HG02623 (cell line): ENCODE measurements at regions not wholly inside any gene's neighbourhood (a gene's known extent, or its start where the extent isn't known, plus 50 kb on each side); places are given as distances from the start of the nearest gene placed in this dataset.
"Not testable (repeated sequence)": the region's sequence is repeated elsewhere in the genome, so short reads cannot be mapped to it uniquely, and the experiment has no call there.

Experiments used
- ATAC-seq: cut with Tn5 transposase; IDR thresholded peaks from one replicate; pipeline ENCODE4 v1.9.1; 2021; ENCODE audit warnings: moderate library complexity; ENCODE audit not compliant: unreplicated experiment

DNA sequence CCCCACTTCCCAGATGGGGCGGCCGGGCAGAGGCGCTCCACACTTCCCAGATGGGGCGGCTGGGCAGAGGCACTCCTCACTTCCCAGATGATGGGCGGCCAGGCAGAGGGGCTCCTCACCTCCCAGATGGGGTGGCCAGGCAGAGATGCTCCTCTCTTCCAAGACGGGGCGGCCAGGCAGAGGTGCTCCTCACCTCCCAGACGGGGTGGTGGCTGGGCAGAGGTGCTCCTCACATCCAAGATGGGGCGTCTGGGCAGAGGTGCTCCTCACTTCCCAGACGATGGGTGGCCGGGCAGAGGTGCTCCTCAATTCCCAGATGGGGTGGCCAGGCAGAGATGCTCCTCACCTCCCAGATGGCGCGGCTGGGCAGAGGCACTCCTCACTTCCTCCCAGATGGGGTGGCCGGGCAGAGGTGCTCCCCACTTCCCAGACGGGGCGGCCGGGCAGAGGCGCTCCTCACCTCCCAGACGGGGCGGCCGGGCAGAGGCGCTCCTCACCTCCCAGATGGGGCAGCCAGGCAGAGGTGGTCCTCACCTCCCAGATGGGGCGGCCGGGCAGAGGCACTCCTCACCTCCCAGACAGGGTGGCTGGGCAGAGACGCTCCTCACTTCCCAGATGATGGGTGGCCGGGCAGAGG, 275.2 kb downstream of the LIPI start:
- not testable (repeated sequence) for ATAC-seq

DNA sequence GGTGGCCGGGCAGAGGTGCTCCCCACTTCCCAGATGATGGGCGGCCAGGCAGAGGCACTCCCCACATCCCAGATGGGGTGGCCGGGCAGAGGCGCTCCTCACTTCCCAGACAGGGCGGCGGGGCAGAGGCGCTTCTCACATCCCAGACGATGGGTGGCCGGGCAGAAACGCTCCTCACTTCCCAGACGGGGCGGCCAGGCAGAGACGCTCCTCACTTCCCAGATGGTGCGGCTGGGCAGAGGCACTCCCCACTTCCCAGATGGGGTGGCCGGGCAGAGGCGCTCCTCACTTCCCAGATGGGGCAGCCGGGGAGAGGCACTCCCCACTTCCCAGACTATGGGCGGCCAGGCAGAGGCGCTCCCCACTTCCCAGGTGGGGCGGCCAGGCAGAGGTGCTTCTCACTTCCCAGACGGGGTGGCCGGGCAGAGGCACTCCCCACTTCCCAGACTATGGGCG, 275.8 kb downstream of the LIPI start:
- not testable (repeated sequence) for ATAC-seq

DNA sequence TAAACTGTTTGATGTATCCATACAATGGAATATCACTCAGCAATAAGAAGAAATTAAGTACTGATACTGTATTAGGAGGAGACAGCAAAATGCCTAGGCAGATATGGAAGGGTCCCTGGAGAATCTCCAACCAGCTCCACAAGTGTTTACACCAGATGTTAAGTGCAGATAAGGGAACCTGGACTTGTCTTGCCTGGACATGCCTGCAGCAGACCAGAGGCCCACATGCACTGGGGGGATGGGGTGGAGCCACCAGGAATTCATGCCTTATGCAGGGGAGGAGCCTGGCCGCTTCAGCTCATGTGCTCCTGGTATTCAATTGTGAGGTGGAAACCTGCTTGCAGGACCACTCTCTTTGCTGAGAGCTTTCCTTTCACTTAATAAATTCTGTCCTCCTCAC, 287.6 kb downstream of the LIPI start:
- ATAC-seq: not testable (repeated sequence)

DNA sequence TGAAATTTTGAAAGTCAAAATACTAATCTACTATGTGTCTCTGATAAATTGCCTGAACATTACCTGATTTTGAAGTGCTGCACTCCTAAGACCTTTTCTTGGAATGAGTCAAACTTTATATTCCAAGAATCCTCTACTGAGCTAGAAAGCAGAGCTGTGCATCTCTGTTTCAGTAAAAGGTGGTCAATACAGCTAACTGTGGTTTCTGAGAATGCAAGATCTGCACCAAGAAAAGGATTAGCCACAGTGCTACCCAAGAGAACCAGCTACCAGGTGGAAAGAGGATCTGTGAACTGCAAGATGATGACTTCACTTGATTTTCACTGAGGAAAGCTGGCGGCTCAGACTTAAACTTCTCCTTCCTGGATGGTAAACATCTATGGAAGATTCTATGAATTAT, 289.3 kb downstream of the LIPI start:
- ATAC-seq: not testable (repeated sequence)

DNA sequence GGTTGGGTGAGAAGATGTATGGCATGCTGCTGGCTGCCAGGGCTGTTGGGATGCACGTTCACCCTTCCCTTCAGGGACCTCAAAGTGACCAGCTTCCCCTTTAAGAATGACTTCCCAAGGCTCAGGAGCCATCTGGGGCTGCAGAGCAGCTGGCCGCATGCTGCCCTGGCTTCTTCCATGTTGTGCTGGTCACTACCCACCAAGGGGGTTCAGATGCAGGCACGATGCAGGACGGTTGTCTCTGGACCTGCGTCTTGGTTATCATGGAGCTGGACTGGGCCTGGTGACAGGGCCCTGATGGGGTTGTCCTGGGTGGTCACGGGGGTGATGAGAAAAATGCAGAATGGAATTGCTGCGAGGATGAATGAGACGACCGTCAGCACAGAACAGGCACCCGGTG, 297.8 kb downstream of the POTED start:
- ATAC-seq: not testable (repeated sequence)

DNA sequence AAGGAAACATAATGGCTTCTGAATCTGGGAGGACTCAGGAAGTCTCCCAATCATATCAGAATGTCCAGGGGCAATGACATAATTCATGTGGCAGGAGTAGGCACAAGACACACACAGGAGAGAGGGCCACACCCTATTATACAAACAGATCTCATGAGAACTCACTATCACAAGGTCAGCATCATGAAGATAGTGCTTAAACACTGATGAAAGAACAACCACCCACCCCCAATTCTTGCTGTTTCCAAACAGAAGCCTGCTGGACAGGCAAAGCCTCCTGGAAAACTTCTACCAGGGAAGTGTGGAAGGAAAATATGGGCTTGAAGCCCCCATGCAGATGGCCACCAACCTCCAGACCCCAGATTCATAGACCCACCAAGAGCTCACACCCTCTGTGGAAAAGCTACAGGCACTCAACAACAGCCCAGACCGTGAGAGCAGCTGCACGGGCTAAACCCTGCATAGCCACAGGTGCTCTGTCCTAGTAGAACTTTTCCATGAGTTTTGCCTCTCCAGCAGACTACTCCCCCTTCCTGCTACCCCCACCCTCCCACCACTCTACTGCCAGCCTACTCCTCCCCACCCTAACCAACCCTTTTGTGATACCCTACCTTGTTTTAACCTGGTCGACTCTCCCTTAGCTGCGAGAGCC, 287.1 kb downstream of the POTED start:
- not testable (repeated sequence) for ATAC-seq

DNA sequence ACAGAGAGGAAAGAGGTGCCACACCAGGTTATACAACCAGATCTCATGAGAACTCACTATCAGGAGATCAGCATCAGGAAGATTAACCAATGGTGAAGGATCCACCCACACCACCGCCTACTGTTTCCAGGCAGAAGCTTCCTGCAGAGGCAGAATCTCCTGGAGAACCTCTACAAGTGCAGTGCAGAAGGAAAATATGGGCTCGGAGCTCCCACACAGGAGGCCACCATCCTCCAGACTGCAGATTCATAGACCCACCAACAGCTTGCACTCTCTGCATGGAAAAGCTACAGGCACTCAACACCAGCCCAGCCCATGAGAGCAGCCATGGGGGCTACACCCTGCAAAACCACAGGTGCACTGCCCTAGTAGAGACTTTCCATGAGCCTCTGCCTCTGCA, 284.0 kb downstream of the POTED start:
- not testable (repeated sequence) for ATAC-seq

DNA sequence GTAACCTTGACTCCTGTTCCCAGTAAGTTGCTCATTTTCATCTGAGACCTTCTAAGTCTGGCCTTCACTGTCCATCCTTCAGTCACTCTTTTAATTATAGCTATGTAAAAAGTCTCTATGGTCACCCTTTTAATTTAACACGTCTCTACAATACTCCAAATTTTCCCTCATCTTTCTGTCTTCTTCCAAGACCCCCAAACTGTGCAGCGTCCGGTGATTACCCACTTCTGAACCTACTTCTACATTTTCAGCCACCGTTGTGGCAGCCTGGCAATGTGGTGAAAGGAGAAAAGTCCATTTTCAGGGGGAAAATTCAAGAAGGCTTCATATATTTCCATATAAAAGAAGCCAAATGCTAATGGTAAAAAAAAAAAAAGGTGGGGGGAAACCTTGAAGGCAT, 283.4 kb downstream of the POTED start:
- not testable (repeated sequence) for ATAC-seq

DNA sequence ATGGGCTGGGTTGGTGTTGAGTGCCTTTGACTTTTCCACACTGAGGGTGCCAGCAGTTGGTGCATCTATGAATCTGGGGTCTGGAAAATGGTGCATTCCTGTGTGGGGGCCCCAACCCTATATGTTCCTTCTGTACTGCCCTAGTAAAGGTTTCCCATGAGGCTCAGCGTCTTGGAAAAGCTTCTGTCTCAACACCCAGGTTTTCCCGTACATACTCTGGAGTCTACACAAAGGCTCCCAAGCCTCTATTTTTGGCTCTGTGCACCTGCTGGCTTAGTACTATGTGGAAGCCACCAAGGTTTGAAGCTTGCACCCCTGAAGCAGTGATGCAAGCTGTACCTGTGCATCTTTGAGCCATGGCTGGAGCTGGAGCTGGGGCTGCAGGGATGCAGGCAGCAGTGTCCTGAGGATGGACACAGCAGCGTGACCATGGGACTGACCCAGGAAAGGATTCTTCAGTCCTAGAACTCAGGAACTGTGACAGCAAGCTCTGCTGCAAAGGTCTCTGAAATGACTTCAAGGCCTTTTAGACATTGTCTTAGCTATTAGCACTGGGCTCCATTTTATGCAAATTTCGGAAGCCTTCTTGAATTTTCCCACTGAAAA, 282.7 kb downstream of the POTED start:
- ATAC-seq: not testable (repeated sequence)

DNA sequence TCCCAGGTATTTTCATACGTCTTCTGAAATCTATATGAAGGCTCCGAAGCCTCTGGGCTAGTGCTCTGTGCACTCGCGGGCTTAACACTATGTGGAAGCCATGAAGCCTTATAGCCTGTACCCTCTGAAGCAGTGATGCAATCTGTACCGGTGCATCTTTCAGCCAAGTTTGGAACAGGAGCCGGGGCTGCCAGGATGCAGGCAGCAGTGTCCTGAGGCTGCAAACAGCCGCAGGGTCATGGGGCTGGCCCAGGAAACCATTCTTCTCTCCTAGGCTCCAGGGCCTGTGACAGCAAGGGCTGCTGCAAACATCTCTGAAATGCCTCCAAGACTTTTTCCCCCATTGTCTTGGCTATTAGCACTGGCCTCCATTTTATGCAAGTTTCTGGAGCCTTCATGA, 279.6 kb downstream of the POTED start:
- ATAC-seq: not testable (repeated sequence)

DNA sequence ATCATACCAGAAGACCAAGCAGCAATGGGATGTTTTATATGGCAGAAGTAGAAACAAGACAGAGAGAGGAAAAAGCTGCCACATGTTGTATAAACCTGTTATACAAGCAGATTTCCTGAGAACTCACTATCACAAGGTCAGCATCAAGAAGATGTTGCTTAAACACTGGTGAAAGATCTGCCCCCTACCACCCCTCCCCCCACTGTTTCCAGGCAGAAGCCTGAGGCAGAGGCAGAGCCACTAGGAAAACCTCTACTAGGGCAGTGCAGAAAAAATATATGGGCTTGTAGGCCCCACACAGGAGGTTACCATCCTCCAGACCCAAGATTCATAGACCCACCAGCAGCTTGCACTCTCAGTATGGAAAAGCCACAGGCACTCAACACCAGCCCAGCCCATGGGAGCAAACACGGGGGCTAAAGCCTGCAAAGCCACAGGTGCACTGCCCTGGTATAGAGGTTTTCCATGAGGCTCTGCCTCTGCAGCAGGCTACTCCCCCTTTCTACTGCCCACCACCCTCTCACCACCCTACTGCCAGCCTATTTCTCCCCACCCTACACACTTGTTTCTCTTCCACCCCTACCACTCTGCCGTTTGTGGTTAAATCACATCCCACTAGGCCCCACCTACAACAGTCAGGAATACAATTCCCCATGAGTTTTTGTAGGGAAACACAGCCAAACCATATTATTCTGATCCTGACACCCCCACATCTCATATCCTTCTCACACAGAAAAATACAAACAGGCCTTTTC, 274.2 kb downstream of the POTED start:
- ATAC-seq: not testable (repeated sequence)

DNA sequence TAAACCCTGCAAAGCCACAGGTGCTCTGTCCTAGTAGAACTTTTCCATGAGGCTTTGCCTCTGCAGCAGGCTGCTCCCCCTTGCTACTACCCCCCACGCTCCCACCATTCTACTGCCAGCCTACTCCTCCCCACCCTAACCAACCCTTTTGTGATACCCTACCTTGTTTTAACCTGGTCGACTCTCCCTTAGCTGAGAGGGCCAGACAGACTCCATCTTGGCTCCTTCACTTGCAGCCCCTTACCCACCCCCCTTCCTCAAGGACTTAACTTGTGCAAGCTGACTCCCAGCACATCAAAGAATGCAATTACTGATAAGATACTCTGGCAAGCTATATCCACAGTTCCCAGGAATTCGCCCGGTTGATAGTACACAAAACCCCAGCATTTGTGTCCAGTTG, 267.9 kb downstream of the POTED start:
- not testable (repeated sequence) for ATAC-seq

DNA sequence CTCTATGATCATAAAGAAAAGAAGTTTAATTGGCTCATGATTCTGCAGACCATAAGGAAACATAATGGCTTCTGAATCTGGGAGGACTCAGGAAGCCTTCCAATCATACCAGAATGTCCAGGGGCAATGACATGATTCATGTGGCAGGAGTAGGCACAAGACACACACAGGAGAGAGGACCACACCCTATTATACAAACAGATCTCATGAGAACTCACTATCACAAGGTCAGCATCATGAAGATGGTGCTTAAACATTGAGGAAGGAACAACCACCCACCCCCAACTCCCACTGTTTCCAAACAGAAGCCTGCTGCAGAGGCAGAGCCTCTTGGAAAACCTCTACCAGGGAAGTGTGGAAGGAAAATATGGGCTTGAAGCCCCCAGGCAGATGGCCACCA, 267.4 kb downstream of the POTED start:
- not testable (repeated sequence) for ATAC-seq

DNA sequence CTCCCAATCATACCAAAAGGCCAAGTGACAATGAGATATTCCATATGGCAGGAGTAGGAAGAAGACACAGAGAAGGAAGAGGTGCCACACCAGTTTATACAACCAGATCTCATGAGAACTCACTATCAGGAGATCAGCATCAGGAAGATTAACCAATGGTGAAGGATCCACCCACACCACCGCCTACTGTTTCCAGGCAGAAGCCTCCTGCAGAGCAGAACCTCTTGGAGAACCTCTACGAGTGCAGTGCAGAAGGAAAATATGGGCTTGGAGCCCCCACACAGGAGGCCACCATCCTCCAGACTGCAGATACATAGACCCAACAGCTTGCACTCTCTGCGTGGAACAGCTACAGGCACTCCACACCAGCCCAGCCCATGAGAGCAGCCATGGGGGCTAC, 264.4 kb downstream of the POTED start:
- ATAC-seq: not testable (repeated sequence)

DNA sequence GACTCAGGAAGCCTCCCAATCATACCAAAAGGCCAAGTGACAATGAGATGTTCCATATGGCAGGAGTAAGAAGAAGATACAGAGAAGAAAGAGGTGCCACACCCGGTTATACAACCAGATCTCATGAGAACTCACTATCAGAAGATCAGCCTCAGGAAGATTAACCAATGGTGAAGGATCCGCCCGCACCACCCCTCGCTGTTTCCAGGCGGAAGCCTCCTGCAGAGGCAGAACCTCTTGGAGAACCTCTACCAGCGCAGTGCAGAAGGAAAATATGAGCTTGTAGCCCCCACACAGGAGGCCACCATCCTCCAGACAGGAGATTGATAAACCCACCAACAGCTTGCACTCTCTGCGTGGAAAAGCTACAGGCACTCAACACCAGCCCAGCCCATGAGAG, 245.1 kb downstream of the POTED start:
- ATAC-seq: no peak

DNA sequence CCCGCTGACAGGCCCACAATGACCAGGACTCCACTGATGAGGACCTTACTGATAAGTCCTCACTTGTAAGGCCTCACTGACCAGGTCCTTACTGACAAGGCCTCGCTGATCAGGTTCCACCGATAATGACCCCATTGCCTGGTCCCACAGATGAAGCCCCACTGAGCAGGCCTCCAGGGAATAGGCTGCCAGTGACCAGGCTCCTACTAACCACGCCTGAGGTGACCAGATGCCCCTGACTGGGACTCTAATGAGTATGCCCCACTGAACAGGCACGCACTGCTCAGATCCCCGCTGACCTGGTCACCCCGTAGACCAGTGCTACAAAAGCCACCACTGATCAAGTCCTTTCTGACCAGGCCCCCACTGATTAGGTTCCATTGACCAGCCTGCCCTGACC, 241.2 kb downstream of the POTED start:
- ATAC-seq: not testable (repeated sequence)

DNA sequence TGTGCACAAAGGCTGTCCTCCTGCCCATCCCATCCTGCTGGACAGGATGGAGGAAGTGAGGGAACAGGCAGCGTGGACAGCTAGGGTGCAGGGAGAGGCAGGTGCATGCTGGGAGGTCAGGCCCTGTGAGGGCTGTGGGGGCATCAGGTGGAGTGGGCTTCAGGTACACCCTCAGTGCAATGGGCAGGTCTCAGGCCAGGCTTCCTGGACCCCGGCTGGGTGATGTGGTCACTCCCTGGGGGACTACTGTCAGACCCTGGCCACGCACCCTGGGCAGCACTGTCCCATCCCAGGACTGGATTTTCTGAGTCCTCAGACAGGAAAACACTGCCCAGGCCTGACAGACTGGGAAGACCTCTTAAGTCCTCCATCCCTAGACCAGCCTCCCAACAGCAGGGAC, 239.9 kb downstream of the POTED start:
- not testable (repeated sequence) for ATAC-seq

DNA sequence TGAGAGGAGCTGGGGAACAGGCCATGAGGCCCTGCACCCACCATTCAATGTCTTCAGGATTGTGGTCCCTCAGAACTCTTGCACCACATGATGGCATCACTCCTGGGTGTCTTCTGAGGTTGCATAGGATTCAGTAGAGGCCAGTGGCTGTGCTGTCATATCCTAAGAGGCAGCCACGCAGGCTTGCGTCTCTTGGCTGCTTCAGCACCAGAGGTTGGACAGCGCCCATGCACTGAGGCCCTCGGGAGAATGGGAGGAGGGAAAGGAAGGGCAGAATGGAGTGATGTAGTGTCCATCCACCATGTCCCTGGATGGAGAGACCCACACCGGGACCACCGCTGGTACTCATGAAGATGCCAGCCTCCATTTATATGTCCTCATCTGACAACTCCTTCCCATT, 237.1 kb downstream of the POTED start:
- ATAC-seq: not testable (repeated sequence)

DNA sequence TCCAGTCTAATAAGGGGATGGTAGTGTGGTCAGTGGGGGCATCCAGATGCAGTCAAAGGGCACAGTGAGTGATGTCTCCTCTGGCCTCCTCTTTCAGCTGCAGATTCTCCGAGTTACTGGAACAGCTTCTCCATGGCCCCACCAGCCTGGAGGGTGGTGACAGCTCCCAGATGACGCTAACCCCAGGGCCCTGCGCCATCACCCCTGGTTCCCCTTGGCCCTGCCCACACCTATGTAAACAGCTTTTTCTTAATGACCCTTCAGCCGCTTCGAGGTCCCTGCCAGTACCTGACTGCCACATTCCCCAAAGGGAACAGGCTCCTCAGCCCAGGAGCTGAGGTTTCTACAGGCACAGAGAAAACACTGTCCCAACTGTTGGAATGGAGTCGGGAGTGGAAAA, 235.0 kb downstream of the POTED start:
- ATAC-seq: not testable (repeated sequence)

DNA sequence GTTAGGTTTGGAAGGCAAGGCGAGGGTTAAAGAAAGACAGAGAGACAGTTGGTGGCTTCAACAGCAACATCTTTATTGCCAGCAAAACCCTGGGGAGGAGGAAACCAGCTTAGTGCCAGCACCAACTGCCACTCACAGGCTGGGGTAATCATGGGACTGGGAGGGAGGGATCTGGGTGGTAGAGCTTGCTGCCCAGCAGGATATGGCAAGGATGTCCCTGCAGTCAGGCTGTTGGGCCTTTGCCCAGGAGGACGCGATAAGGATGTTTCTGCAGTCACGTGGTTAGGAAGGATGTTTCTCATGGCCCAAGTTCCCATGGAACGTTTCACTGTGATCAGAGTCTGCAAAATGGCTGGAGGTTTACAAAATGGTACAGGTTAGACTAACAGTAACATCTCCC, 233.5 kb downstream of the POTED start:
- not testable (repeated sequence) for ATAC-seq

DNA sequence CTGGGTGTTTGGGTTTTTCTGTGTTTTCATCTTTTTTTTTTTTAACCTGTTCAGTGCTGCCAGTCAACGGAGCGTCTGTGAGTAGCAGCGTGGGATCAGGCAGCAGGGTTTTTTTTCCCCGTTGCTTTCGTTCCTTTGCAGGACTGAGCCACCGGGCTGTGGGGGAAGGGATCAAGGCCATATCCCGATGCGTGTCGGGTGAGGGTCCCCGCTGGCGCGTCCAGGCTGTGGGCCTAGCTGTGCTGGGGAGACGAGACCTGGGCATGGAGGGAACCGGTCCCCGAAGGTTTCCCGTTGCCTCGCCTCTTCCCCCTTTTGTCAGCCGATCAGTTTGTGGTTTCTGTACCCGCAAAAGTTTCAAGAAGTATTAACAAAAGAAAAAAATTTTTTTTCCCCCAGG, 218.1 kb downstream of the POTED start:
- not testable (repeated sequence) for ATAC-seq
